Endodermal cell (in vitro differentiated cells): ENCODE measurements at regions not wholly inside any gene's neighbourhood (a gene's known extent, or its start where the extent isn't known, plus 50 kb on each side); places are given as distances from the start of the nearest gene placed in this dataset.
"Not testable (repeated sequence)": the region's sequence is repeated elsewhere in the genome, so short reads cannot be mapped to it uniquely, and the experiment has no call there.

ENCODE experiments used
- DNase-seq: peaks from one replicate; pipeline ENCODE4 v3.0.0-alpha.2; 2017
- H3K27ac ChIP-seq: 2 replicates; pipeline ENCODE4 v1.5.1; 2013; ENCODE audit warnings: mild to moderate bottlenecking, low read depth, low read length, moderate library complexity
- H3K27me3 ChIP-seq: 2 replicates; pipeline ENCODE4 v1.6.1; 2013; ENCODE audit warnings: mild to moderate bottlenecking, low read length, moderate library complexity; ENCODE audit not compliant: insufficient read depth, control insufficient read depth, poor library complexity, severe bottlenecking
- H3K36me3 ChIP-seq: 2 replicates; pipeline ENCODE4 v1.7.0; 2013; ENCODE audit warnings: mild to moderate bottlenecking, low read length, moderate library complexity; ENCODE audit not compliant: control insufficient read depth, insufficient read depth
- H3K4me1 ChIP-seq: one replicate; pipeline ENCODE4 v1.7.0; 2013; ENCODE audit warnings: low read length; ENCODE audit not compliant: control insufficient read depth, insufficient read depth
- H3K4me3 ChIP-seq: 2 replicates; pipeline ENCODE4 v1.5.1; 2013; ENCODE audit warnings: mild to moderate bottlenecking, low read length, moderate library complexity
- H3K9ac ChIP-seq: 2 replicates; pipeline ENCODE4 v1.6.1; 2013; ENCODE audit warnings: mild to moderate bottlenecking, low read length, moderate library complexity; ENCODE audit not compliant: poor library complexity, severe bottlenecking; ENCODE audit errors: extremely low read depth
- H3K9me3 ChIP-seq: 2 replicates; pipeline ENCODE4 v1.6.1; 2013; ENCODE audit warnings: mild to moderate bottlenecking, low read length, moderate library complexity; ENCODE audit not compliant: control insufficient read depth
- H3K27ac Mint-ChIP-seq: 2 replicates; pipeline ENCODE4 v1.8.0; 2020; ENCODE audit warnings: mixed read lengths
- H3K27me3 Mint-ChIP-seq: 2 replicates; pipeline ENCODE4 v1.8.0; 2021; ENCODE audit warnings: mild to moderate bottlenecking, mixed read lengths; ENCODE audit not compliant: insufficient read depth
- H3K36me3 Mint-ChIP-seq: 2 replicates; pipeline ENCODE4 v1.8.0; 2020; ENCODE audit warnings: low read depth, mixed read lengths
- H3K4me1 Mint-ChIP-seq: 2 replicates; pipeline ENCODE4 v1.8.0; 2020; ENCODE audit warnings: mixed read lengths
- H3K4me3 Mint-ChIP-seq: 2 replicates; pipeline ENCODE4 v1.8.0; 2020; ENCODE audit warnings: mild to moderate bottlenecking, moderate library complexity, mixed read lengths
- H3K9me3 Mint-ChIP-seq: 2 replicates; pipeline ENCODE4 v1.8.0; 2020; ENCODE audit warnings: mild to moderate bottlenecking, mixed read lengths
- CTCF ChIP-seq: fragments of 200-600 bp; sonication (generic); conservative IDR thresholded peaks from 2 replicates; pipeline ENCODE4 v1.5.0; 2021; ENCODE audit warnings: antibody characterized with exemption, mild to moderate bottlenecking
- WGBS, 2 experiments: methylation state at CpG; one replicate each; pipeline versions ENCODE4 v1.1.5 to v1.1.7; 2013; ENCODE audit warnings: missing lambda C conversion rate in 2 of 2, mixed read lengths in 1 of 2; ENCODE audit not compliant: insufficient coverage in 1 of 2, insufficient read length in 1 of 2; 5-methylcytosine and 5-hydroxymethylcytosine counted together

GRCh38 chr18:76604108-76604934 lies 109.3 kb upstream of the ZNF516 start:
- no peaks in the 10 kb centered on the region for H3K36me3 Mint-ChIP-seq
- peaks cover 6% of the 10 kb centered on the region for H3K9me3 Mint-ChIP-seq
- no peaks in the 10 kb centered on the region for H3K36me3 ChIP-seq
- no peaks in the 10 kb centered on the region for H3K27me3 ChIP-seq
- H3K4me3 ChIP-seq: no peak overlapping the region
- H3K4me1 Mint-ChIP-seq: no peaks in the 10 kb centered on the region
- H3K9me3 ChIP-seq: no peaks in the 10 kb centered on the region
- no peak overlapping the region for H3K27ac ChIP-seq
- 93 to 94% methylated on average over 8 to 14 of the region's 14 CpGs for WGBS, 2 experiments
- no peak for TF ChIP-seq CTCF
- H3K27ac Mint-ChIP-seq: no peak overlapping the region
- no peak overlapping the region for H3K9ac ChIP-seq
- H3K27me3 Mint-ChIP-seq: no peaks in the 10 kb centered on the region
- H3K4me1 ChIP-seq: no peaks in the 10 kb centered on the region
- H3K4me3 Mint-ChIP-seq: no peak overlapping the region
- DNase-seq: no peak

DNA sequence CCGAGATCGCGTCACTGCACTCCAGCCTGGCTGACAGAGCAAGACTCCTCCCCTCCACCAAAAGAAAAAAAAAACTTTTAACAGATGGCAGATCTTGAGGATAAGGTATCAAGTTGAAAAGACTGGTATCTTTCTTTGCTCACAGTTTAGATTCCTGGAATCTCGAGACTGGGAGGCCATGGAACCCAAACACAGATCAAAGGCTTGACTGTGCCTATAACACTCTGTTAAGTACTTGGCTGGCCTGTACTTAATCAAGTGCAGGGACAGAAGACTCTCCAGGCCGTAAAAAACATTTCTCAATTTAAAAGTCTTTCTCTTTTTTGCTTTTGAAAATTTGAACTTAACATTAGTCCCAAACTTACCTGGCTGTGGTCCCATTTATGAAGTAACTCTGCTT lies 107.1 kb upstream of the ZNF516 start:
- DNase-seq: peak; percentile 6
- H3K36me3 Mint-ChIP-seq: no peaks in the 10 kb centered on the region
- H3K27ac Mint-ChIP-seq: no peak overlapping the region
- H3K27me3 ChIP-seq: no peaks in the 10 kb centered on the region
- no peaks in the 10 kb centered on the region for H3K4me1 ChIP-seq
- WGBS, 2 experiments: 88 to 91% methylated on average over 2 to 5 of the region's 5 CpGs
- H3K9me3 Mint-ChIP-seq: peaks cover 9% of the 10 kb centered on the region
- H3K27ac ChIP-seq: no peak overlapping the region
- H3K4me3 ChIP-seq: no peak overlapping the region
- H3K36me3 ChIP-seq: no peaks in the 10 kb centered on the region
- H3K27me3 Mint-ChIP-seq: no peaks in the 10 kb centered on the region
- no peaks in the 10 kb centered on the region for H3K4me1 Mint-ChIP-seq
- no peaks in the 10 kb centered on the region for H3K9me3 ChIP-seq
- H3K9ac ChIP-seq: no peak overlapping the region
- no peak overlapping the region for H3K4me3 Mint-ChIP-seq
- no peak for TF ChIP-seq CTCF

GRCh38 chr18:76600076-76600475 lies 105.0 kb upstream of the ZNF516 start:
- H3K9me3 ChIP-seq, H3K36me3 ChIP-seq, H3K9me3 Mint-ChIP-seq, H3K4me1 Mint-ChIP-seq, DNase-seq, H3K4me3 Mint-ChIP-seq, H3K27ac ChIP-seq, H3K27me3 ChIP-seq, H3K4me3 ChIP-seq, H3K27ac Mint-ChIP-seq, H3K9ac ChIP-seq, H3K36me3 Mint-ChIP-seq, H3K27me3 Mint-ChIP-seq, H3K4me1 ChIP-seq: not testable (repeated sequence)
- 92% methylated on average over 5 to 28 of the region's 28 CpGs for WGBS, 2 experiments
